H1 (cell line): ENCODE measurements at regions not wholly inside any gene's neighbourhood (a gene's known extent, or its start where the extent isn't known, plus 50 kb on each side); places are given as distances from the start of the nearest gene placed in this dataset.

Experiments
- CTCF ChIA-PET: fragments of 300-600 bp; sonication (Branson Sonifier 250); formaldehyde crosslinking; loops from one replicate; lab custom pipeline; 2021; ENCODE audit not compliant: partially characterized antibody; lab: Charles Lee
- POLR2A ChIA-PET: fragments of 300-600 bp; sonication (Branson Sonifier 250); formaldehyde crosslinking; loops from one replicate; lab custom pipeline; 2021; ENCODE audit warnings: inconsistent platforms; ENCODE audit not compliant: partially characterized antibody; lab: Charles Lee
- DNase-seq, 2 experiments: peaks; one replicate each; pipeline versions ENCODE4 v3.0.0 to v3.0.0-alpha.2; 2010 to 2022; ENCODE audit warnings: low spot score in 2 of 2, low read depth in 1 of 2, mixed read lengths in 1 of 2
- FAIRE-seq: peaks from 2 replicates; lab custom pipeline; 2011; peaks lifted over from hg19 to GRCh38; lab: Jason Lieb, UNC
- H2AFZ ChIP-seq: 2 replicates; pipeline ENCODE4 v1.8.1; 2012; ENCODE audit warnings: low read length, inconsistent platforms
- H2AK5ac ChIP-seq: 2 replicates; pipeline ENCODE4 v1.6.1; 2013; ENCODE audit warnings: low read depth, low read length
- H2BK120ac ChIP-seq: replicated peaks from 2 replicates; pipeline ENCODE3; 2013; ENCODE audit warnings: low read depth, low read length, inconsistent platforms
- H2BK12ac ChIP-seq: 2 replicates; pipeline ENCODE4 v1.6.1; 2013; ENCODE audit warnings: low read depth, low read length
- H2BK15ac ChIP-seq: 2 replicates; pipeline ENCODE4 v1.6.1; 2013; ENCODE audit warnings: low read length
- H2BK20ac ChIP-seq: 2 replicates; pipeline ENCODE4 v1.6.1; 2013; ENCODE audit warnings: low read length
- H2BK5ac ChIP-seq: 2 replicates; pipeline ENCODE4 v1.6.1; 2013; ENCODE audit warnings: low read depth, low read length
- H3K14ac ChIP-seq: 2 replicates; pipeline ENCODE4 v1.6.1; 2013; ENCODE audit warnings: inconsistent platforms; ENCODE audit not compliant: insufficient read length
- H3K18ac ChIP-seq: 2 replicates; pipeline ENCODE4 v1.6.1; 2013; ENCODE audit warnings: low read length; ENCODE audit errors: extremely low read depth
- H3K23ac ChIP-seq: 2 replicates; pipeline ENCODE4 v1.6.1; 2013; ENCODE audit warnings: inconsistent platforms; ENCODE audit not compliant: insufficient read length
- H3K23me2 ChIP-seq: 2 replicates; pipeline ENCODE4 v1.6.1; 2013; ENCODE audit warnings: low read depth, low read length
- H3K27ac ChIP-seq: 2 replicates; pipeline ENCODE4 v1.6.1; 2011; ENCODE audit warnings: low read depth, low read length, inconsistent platforms
- H3K27me3 ChIP-seq, 4 experiments: replicated peaks in 1 of 4; 1 replicate in 1 of 4; 2 replicates in 3 of 4; pipeline versions ENCODE4 v1.6.1 to v1.8.1; 2011 to 2013; ENCODE audit warnings: low read length in 3 of 4, mild to moderate bottlenecking in 3 of 4, inconsistent platforms in 2 of 4, mixed read lengths in 2 of 4, moderate library complexity in 1 of 4; ENCODE audit not compliant: control insufficient read depth in 3 of 4, insufficient read depth in 3 of 4; ENCODE audit errors: extremely low read depth in 1 of 4
- H3K36me3 ChIP-seq, 4 experiments: 2 replicates each; pipeline versions ENCODE4 v1.6.1 to v1.8.1; 2011 to 2013; ENCODE audit warnings: mild to moderate bottlenecking in 4 of 4, low read length in 3 of 4, moderate library complexity in 2 of 4, control low read depth in 1 of 4, inconsistent platforms in 1 of 4; ENCODE audit not compliant: insufficient read depth in 4 of 4, control insufficient read depth in 2 of 4
- H3K4ac ChIP-seq: replicated peaks from 2 replicates; pipeline ENCODE3; 2013; ENCODE audit warnings: low read length, low read depth, mixed read lengths, inconsistent platforms; ENCODE audit not compliant: insufficient read length
- H3K4me1 ChIP-seq, 4 experiments: replicated peaks in 1 of 4; 1 replicate in 1 of 4; 2 replicates in 3 of 4; pipeline versions ENCODE4 v1.6.1 to v1.8.1; 2011 to 2013; ENCODE audit warnings: low read length in 3 of 4, inconsistent platforms in 2 of 4, mixed read lengths in 1 of 4; ENCODE audit not compliant: insufficient read depth in 4 of 4, control insufficient read depth in 3 of 4
- H3K4me2 ChIP-seq, 2 experiments: 2 replicates each; pipeline versions ENCODE4 v1.6.1 to v1.8.1; 2011 to 2013; ENCODE audit warnings: low read depth in 2 of 2, low read length in 2 of 2, control low read depth in 1 of 2, inconsistent platforms in 1 of 2, mild to moderate bottlenecking in 1 of 2; ENCODE audit not compliant: insufficient read depth in 1 of 2
- H3K4me3 ChIP-seq, 4 experiments: fragments of 200-600, 300-600 bp in 1 of 4; sonication (generic), shearing (Covaris generic), sonication (Bioruptor Twin) in 1 of 4; 2 replicates each; pipeline versions ENCODE4 v1.5.1 to v1.8.1; 2011 to 2016; ENCODE audit warnings: low read length in 4 of 4, low read depth in 3 of 4, control low read depth in 2 of 4, inconsistent platforms in 2 of 4, mild to moderate bottlenecking in 2 of 4, mixed read lengths in 1 of 4, moderate library complexity in 1 of 4; ENCODE audit not compliant: insufficient read depth in 2 of 4; ENCODE audit errors: extremely low read depth in 1 of 4
- H3K56ac ChIP-seq: replicated peaks from 2 replicates; pipeline ENCODE3; 2013; ENCODE audit warnings: low read depth, mild to moderate bottlenecking, mixed read lengths, low read length, inconsistent platforms; ENCODE audit not compliant: insufficient read length
- H3K79me1 ChIP-seq: 2 replicates; pipeline ENCODE4 v1.6.1; 2013; ENCODE audit warnings: low read depth, low read length, control low read depth
- H3K79me2 ChIP-seq, 2 experiments: 2 replicates each; pipeline versions ENCODE4 v1.6.1 to v1.8.1; 2012 to 2013; ENCODE audit warnings: low read length in 2 of 2, mild to moderate bottlenecking in 2 of 2, inconsistent platforms in 1 of 2; ENCODE audit not compliant: insufficient read depth in 2 of 2, control insufficient read depth in 1 of 2
- H3K9ac ChIP-seq, 4 experiments: replicated peaks in 1 of 4; 1 replicate in 1 of 4; 2 replicates in 3 of 4; pipeline versions ENCODE4 v1.6.1 to v1.8.1; 2011 to 2013; ENCODE audit warnings: low read depth in 3 of 4, low read length in 3 of 4, control low read depth in 2 of 4, mild to moderate bottlenecking in 2 of 4, moderate library complexity in 2 of 4, inconsistent platforms in 1 of 4; ENCODE audit errors: extremely low read depth in 1 of 4
- H3K9me3 ChIP-seq, 2 experiments: 2 replicates each; pipeline versions ENCODE4 v1.6.1 to v1.8.1; 2012 to 2013; ENCODE audit warnings: mild to moderate bottlenecking in 2 of 2, moderate library complexity in 2 of 2, control low read depth in 1 of 2, inconsistent platforms in 1 of 2, low read depth in 1 of 2, low read length in 1 of 2, mixed read lengths in 1 of 2; ENCODE audit not compliant: insufficient read depth in 2 of 2
- H4K20me1 ChIP-seq, 2 experiments: replicated peaks in 1 of 2; 2 replicates each; pipeline versions ENCODE3 to v1.8.1; 2011 to 2013; ENCODE audit warnings: inconsistent platforms in 2 of 2, low read length in 2 of 2, mild to moderate bottlenecking in 1 of 2; ENCODE audit not compliant: insufficient read depth in 2 of 2, control insufficient read depth in 1 of 2
- H4K5ac ChIP-seq: 2 replicates; pipeline ENCODE4 v1.6.1; 2013; ENCODE audit warnings: low read length, low read depth, mixed read lengths, inconsistent platforms; ENCODE audit not compliant: insufficient read length
- H4K8ac ChIP-seq: 2 replicates; pipeline ENCODE4 v1.8.0; 2013; ENCODE audit warnings: mild to moderate bottlenecking, moderate library complexity, low read length, inconsistent platforms; ENCODE audit not compliant: insufficient read depth; ENCODE audit errors: extremely low read depth
- H4K91ac ChIP-seq: replicated peaks from 2 replicates; pipeline ENCODE3; 2013; ENCODE audit warnings: low read length, mixed read lengths, inconsistent platforms; ENCODE audit not compliant: insufficient read length
- SIX5 ChIP-seq: IDR thresholded peaks from 2 replicates; pipeline ENCODE4 v1.6.1; 2011; ENCODE audit warnings: mild to moderate bottlenecking, low read depth, low read length
- SP4 ChIP-seq: IDR thresholded peaks from 2 replicates; pipeline ENCODE4 v1.6.1; 2012; ENCODE audit warnings: low read length, inconsistent platforms
- ZNF274 ChIP-seq: IDR thresholded peaks from 2 replicates; pipeline ENCODE4 v1.7.0; 2012; ENCODE audit warnings: low read length, borderline replicate concordance; ENCODE audit errors: extremely low read depth
- WGBS, 2 experiments: shearing (Covaris generic) in 1 of 2; methylation state at CpG; one replicate each; pipeline versions ENCODE4 v1.1.6 to v1.1.7; 2013 to 2015; ENCODE audit warnings: low lambda C conversion rate in 2 of 2, mixed read lengths in 2 of 2, inconsistent platforms in 1 of 2, low coverage in 1 of 2, missing lambda C conversion rate in 1 of 2; ENCODE audit not compliant: insufficient replicate concordance in 2 of 2, insufficient coverage in 1 of 2, insufficient read length in 1 of 2; ENCODE audit errors: extremely low coverage in 1 of 2, missing lambda C conversion rate in 1 of 2; 5-methylcytosine and 5-hydroxymethylcytosine counted together

DNA sequence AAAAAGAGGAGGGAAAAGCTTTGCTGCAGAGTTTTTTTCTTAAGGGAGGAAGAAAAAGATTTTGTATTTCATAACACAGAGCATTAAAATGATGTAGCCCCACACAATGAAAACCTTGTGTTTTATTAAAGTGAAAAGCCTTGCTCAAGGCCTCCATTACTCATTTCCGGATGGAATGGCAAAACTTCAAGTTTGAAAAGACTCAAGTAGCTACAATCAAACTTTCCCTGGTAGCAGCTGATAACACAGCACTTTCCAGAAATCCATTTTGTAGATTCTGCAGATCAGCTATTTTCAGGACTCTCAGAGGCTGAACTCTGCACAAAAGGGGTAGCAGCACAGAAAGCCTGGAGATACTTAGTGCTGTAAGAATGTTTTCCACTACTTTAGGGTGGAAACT, 374.8 kb downstream of the NFIB start:
- no peak for DNase-seq
- H2BK15ac ChIP-seq: no peak overlapping the region
- ChIA-PET CTCF (interaction anchor here (0.6 kb wide), 2 partner anchors 185 to 1244 kb away, joined by 3 to 4 read pairs; no protein-coding TSS in a partner anchor), POLR2A (no interaction called here)
- no peak overlapping the region for H4K5ac ChIP-seq
- H2AK5ac ChIP-seq: no peak overlapping the region
- TF ChIP-seq SP4 (no peak), ZNF274 (no peak), SIX5 (no peak)
- H3K4ac ChIP-seq: no peak overlapping the region
- no peaks in the 10 kb centered on the region for H3K36me3 ChIP-seq
- no peaks in the 10 kb centered on the region for H3K23me2 ChIP-seq
- H3K23ac ChIP-seq: no peak overlapping the region
- no peaks in the 10 kb centered on the region for H3K79me1 ChIP-seq
- H2BK12ac ChIP-seq: no peak overlapping the region
- no peak overlapping the region for H2BK120ac ChIP-seq
- H3K4me1 ChIP-seq: peaks cover 0 to 9% (median 2%) of the 10 kb centered on the region in 4 experiments; a peak in 3 of 7 replicates
- no peak for FAIRE-seq
- no peak overlapping the region for H3K27ac ChIP-seq
- H3K18ac ChIP-seq: no peak overlapping the region
- H2AFZ ChIP-seq: peak overlapping the region; percentile 85; the same call in 1 of the 2 replicates
- H3K14ac ChIP-seq: no peak overlapping the region
- no peaks in the 10 kb centered on the region for H4K20me1 ChIP-seq
- H2BK5ac ChIP-seq: no peak overlapping the region
- H3K4me3 ChIP-seq: no peak overlapping the region
- H4K91ac ChIP-seq: no peak overlapping the region
- no peaks in the 10 kb centered on the region for H3K9me3 ChIP-seq
- H3K79me2 ChIP-seq: no peaks in the 10 kb centered on the region
- no peak overlapping the region for H3K9ac ChIP-seq
- WGBS, 2 experiments: 91% methylated on average over 1 of the region's 1 CpG; no CpG with 5 or more reads in 1 of the 2 experiments
- H3K4me2 ChIP-seq: no peak overlapping the region
- H3K56ac ChIP-seq: no peak overlapping the region
- no peak overlapping the region for H4K8ac ChIP-seq
- no peak overlapping the region for H2BK20ac ChIP-seq
- no peaks in the 10 kb centered on the region for H3K27me3 ChIP-seq
